ENCODE measurements at regions not wholly inside any gene's neighbourhood (a gene's known extent, or its start where the extent isn't known, plus 50 kb on each side); places are given as distances from the start of the nearest gene placed in this dataset.
A peak's percentile ranks its signal among the peaks of the same experiment; 100 is the strongest.

GRCh38 chr5:136526791-136527190 lies 161.4 kb upstream of the TRPC7 start:
- no peak for DNase-seq

- DNase-seq, result no peak
These were observed 160.7 kb upstream of the TRPC7 start for GRCh38 chr5:136526021-136526420.

GRCh38 chr5:136525597-136525996 lies 160.3 kb upstream of the TRPC7 start:
- DNase-seq, result no peak

GRCh38 chr5:136522217-136522956 lies 157.0 kb upstream of the TRPC7 start:
- DNase-seq, result no peak

GRCh38 chr5:136521696-136522095 lies 156.4 kb upstream of the TRPC7 start:
- DNase-seq, result no peak

- no peak for DNase-seq
These were observed 153.5 kb upstream of the TRPC7 start for GRCh38 chr5:136518814-136519213.

GRCh38 chr5:136518174-136518573 lies 152.8 kb upstream of the TRPC7 start:
- DNase-seq, result no peak

GRCh38 chr5:136517755-136518154 lies 152.4 kb upstream of the TRPC7 start:
- DNase-seq, result no peak

GRCh38 chr5:136516637-136517036 lies 151.3 kb upstream of the TRPC7 start:
- no peak for DNase-seq

GRCh38 chr5:136513430-136513829 lies 148.1 kb upstream of the TRPC7 start:
- DNase-seq, result no peak

GRCh38 chr5:136511046-136511445 lies 145.7 kb upstream of the TRPC7 start:
- no peak for DNase-seq

GRCh38 chr5:136510481-136510880 lies 145.1 kb upstream of the TRPC7 start:
- no peak for DNase-seq

- DNase-seq, result no peak
These were observed 140.8 kb upstream of the TRPC7 start for GRCh38 chr5:136506131-136506530.

- DNase-seq, result no peak
These were observed 135.8 kb upstream of the TRPC7 start for GRCh38 chr5:136501133-136501532.

- DNase-seq, result no peak
These were observed 127.2 kb upstream of the TRPC7 start for GRCh38 chr5:136492587-136492986.

- no peak for DNase-seq
These were observed 126.5 kb upstream of the TRPC7 start for GRCh38 chr5:136491806-136492205.

- no peak for DNase-seq
These were observed 119.5 kb upstream of the TRPC7 start for GRCh38 chr5:136484808-136485325.

GRCh38 chr5:136482206-136482605 lies 116.9 kb upstream of the TRPC7 start:
- no peak for DNase-seq

GRCh38 chr5:136474466-136474865 lies 109.1 kb upstream of the TRPC7 start:
- no peak for DNase-seq

- DNase-seq, result no peak
These were observed 102.3 kb upstream of the TRPC7 start for GRCh38 chr5:136467632-136468031.

- no peak for DNase-seq
These were observed 100.7 kb upstream of the TRPC7 start for GRCh38 chr5:136466041-136466415.

GRCh38 chr5:136458481-136458880 lies 93.1 kb upstream of the TRPC7 start:
- no peak for DNase-seq

GRCh38 chr5:136457390-136458013 lies 92.2 kb upstream of the TRPC7 start:
- DNase-seq, result peak in 1 of 2 experiments; percentile 42

GRCh38 chr5:136455409-136455808 lies 90.1 kb upstream of the TRPC7 start:
- peak in 1 of 2 experiments; percentile 1 for DNase-seq
